Body of pancreas (tissue), 4 donors: ENCODE measurements at regions not wholly inside any gene's neighbourhood (a gene's known extent, or its start where the extent isn't known, plus 50 kb on each side); places are given as distances from the start of the nearest gene placed in this dataset.
"Not testable (repeated sequence)": the region's sequence is repeated elsewhere in the genome, so short reads cannot be mapped to it uniquely, and the experiment has no call there.

Source experiments
- POLR2A ChIP-seq, 3 donors: fragments of 450-650 bp; IDR thresholded peaks; one replicate each; pipeline ENCODE4 v1.6.1; 2016; ENCODE audit warnings: antibody characterized with exemption in 3 of 3, mild to moderate bottlenecking in 2 of 3
- TF ChIP-seq, protein P1 (sequence below), 7 experiments: fragments of 450-650 bp in 4 of 7; fragments of 200-600 bp in 3 of 7; sonication (generic) in 3 of 7; IDR thresholded peaks; one replicate each; pipeline ENCODE4 v1.5.1; 2016 to 2019; ENCODE audit warnings: antibody characterized with exemption in 7 of 7

DNA sequence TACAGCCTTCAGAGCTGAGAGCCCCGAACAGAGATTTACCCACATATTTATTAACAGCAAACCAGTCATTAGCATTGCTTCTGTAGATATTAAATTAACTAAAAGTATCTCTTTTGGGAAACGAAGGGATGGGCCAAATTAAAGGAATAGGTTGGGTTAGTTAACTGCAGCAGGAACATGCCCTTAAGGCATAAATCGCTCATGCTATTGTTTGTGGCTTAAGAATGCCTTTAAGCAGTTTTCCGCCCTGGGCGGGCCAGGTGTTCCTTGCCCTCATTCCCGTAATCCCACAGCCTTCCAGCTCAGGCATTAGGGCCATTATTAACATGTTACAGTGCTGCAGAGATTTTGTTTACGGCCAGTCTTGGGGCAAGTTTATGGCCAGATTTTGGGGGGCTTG is 68.3 kb upstream of the SCAF11 start:
- TF ChIP-seq, protein P1, sequence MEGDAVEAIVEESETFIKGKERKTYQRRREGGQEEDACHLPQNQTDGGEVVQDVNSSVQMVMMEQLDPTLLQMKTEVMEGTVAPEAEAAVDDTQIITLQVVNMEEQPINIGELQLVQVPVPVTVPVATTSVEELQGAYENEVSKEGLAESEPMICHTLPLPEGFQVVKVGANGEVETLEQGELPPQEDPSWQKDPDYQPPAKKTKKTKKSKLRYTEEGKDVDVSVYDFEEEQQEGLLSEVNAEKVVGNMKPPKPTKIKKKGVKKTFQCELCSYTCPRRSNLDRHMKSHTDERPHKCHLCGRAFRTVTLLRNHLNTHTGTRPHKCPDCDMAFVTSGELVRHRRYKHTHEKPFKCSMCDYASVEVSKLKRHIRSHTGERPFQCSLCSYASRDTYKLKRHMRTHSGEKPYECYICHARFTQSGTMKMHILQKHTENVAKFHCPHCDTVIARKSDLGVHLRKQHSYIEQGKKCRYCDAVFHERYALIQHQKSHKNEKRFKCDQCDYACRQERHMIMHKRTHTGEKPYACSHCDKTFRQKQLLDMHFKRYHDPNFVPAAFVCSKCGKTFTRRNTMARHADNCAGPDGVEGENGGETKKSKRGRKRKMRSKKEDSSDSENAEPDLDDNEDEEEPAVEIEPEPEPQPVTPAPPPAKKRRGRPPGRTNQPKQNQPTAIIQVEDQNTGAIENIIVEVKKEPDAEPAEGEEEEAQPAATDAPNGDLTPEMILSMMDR (IDR thresholded peaks at IDR 0.05): not testable (repeated sequence)
- not testable (repeated sequence) for TF ChIP-seq POLR2A (IDR thresholded peaks at IDR 0.05)
